ENCODE measurements at regions not wholly inside any gene's neighbourhood (a gene's known extent, or its start where the extent isn't known, plus 50 kb on each side); places are given as distances from the start of the nearest gene placed in this dataset.

DNA sequence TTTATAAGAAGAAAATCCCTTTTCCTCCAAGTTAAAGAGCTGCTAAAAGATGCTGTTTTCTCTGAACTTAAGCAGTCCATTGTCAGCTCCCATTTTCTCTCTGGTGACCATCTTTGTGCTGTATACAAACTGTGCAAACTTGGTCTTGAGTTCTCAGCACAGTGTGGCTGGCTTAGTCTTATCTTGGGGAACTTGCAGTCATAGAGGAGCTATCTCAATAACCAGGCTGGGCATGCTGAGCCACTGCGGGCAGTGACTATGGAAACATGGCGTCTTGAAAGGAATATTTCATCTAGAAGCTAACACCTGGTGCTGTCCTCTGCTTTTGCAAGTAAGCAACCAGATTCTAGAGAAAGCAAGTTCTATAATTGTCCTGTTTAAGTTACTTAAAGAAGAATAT lies 1334.4 kb upstream of the CELF4 start:
- no peak for DNase-seq

GRCh38 chr18:38899252-38899651 lies 1333.7 kb upstream of the CELF4 start:
- DNase-seq, result no peak

DNA sequence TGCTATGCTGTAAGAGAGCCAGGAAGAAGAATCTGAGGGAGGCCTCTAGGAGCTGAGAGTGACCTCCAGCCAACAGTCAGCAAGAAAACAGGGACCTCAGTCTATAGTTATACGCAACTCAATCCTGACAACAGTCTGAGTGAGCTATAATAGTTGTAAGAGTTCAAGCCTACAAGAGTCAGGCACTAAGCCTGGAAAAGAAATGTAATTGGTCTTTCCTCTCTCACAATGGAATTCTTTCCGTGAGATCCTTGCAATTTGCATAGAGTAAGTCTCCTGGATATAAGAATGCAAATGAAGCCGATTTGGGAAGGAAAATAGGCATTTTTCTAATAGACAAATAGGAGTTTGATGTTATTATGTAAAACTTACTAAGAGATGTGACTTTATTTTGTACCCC lies 1332.6 kb upstream of the CELF4 start:
- DNase-seq, result no peak

DNA sequence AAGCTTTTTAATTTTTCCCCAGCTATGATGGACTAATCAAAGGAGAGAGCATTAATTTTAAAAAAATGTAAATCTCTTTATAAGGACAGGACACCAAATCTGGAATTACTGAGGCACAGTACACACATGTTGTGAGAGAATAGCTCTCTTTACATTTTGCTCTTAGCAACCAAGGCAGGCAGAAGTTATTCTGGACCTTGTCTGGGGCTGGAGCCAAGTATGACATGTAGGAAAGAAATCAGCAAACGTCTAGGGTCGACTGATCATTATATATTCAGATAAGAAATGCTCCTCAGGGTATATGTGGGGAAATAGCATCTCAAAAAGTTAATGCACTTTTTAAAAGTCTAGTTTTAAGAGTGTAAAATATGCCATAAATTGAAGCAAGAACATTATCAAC lies 1330.0 kb upstream of the CELF4 start:
- no peak for DNase-seq

DNA sequence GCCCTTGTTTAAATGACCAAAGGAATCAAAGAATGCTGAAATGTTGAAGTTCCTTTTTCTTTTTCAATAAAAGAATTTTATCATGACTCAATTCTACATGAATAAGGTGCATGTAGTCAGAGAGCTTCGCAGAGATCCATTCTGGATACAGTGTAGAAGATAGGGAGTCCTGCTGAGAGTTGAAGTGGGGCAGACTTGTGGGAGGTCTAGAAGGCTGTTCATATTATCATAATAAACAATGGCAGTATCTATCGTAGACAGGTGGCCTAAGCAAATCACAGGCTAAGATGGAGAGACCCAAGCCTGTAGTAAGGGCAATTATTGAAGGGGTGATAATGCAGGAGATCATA lies 1322.0 kb upstream of the CELF4 start:
- DNase-seq, result no peak

- no peak for DNase-seq
Measured at GRCh38 chr18:38886861-38887670, 1321.5 kb upstream of the CELF4 start.

DNA sequence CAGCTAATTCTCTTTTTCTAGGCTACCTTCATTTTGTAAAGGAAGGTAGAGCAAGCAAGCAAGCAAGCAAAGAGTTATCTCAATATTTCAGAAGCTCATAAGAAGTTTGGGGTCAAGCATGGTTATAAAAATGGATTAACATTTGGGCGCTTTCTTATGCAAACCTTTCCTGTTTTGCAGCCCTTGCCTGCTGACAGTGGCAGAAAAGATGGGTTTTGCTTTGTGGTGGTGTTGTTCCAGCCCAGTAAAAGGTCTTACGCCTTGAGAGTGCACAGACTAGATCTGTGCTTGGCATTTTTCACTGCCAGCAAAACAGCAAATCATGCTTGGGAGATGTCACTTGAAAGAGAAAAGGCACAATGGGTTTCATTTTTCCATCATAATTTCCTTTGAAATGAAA lies 1320.6 kb upstream of the CELF4 start:
- DNase-seq, result no peak

GRCh38 chr18:38884050-38884449 lies 1318.5 kb upstream of the CELF4 start:
- no peak for DNase-seq

DNA sequence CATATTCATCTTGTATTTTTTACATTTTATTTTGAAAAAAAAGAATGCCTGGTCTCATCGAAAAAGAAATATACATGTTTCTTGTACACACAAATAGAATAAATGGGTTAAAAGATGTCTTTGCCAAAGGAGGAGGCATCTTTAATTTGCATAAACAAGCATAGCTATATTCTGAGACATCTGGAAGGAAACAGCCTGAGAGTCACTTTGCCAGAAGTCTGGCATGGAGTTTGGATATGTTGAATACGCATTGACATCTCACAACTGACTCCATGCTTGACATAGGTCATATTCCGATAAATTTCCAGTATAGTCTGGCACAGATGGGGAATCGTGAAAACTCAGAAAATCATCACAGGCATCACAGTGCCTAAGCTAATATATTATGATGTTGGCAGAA lies 1317.5 kb upstream of the CELF4 start:
- DNase-seq, result no peak

DNA sequence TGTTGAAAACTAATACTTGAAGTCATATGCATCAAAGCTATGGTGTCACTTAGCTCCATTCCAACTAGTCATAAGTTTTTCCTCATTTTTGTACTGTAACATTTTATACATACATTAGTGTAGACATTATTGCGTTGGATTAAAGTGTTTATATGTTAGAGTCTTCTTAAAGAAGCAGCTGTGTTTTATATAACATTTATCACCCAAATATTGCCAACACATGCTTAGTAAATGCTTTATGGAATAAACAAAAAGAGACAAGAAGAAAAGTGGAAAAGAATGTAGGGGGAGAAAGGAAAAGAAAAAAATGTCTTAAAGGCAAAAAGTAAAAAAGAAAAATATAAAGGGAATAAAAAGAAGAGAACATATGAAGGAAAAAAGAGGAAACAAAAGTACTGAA lies 1314.3 kb upstream of the CELF4 start:
- DNase-seq, result no peak

- no peak for DNase-seq
Measured at GRCh38 chr18:38872342-38872741, 1306.7 kb upstream of the CELF4 start.

DNA sequence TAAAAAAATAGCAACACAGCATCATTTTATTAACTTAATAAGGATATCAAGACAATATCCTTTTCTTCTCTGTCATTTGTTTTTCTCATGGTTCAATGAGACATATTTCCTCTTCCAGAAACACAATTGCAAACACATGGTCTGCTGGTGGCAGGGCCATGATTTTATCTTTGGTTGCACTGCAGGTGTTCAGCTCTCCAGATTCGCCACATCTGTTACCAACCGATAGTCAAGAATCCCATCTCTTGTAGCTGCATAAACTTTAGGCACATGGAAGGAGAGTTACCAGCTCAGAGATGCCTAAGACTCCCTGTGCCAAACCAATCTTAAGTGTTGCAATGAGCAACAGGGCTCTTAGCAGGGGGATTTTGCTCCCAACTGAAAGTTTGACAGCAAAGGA lies 1303.2 kb upstream of the CELF4 start:
- DNase-seq, result peak in 1 of 2 experiments; percentile 29

GRCh38 chr18:38867680-38868079 lies 1302.1 kb upstream of the CELF4 start:
- DNase-seq, result no peak

DNA sequence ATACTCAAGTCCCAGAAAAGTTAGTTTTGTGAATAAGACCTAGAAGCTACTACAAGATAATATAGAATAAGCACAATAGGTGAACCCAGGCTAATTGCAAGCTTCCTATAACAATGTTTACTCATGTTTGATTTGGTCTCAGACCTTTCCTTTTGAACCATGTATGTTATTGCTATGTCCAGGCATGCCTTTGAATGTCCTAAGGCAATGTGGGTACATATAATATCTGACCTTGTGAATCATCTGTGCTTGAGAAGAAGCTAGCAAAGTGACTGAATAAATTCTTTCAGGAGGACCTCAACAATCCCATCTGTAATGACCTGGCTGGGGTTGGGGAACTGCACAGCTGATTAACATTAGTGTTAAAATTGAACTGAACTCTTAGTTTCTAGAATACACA lies 1285.9 kb upstream of the CELF4 start:
- DNase-seq, result no peak

DNA sequence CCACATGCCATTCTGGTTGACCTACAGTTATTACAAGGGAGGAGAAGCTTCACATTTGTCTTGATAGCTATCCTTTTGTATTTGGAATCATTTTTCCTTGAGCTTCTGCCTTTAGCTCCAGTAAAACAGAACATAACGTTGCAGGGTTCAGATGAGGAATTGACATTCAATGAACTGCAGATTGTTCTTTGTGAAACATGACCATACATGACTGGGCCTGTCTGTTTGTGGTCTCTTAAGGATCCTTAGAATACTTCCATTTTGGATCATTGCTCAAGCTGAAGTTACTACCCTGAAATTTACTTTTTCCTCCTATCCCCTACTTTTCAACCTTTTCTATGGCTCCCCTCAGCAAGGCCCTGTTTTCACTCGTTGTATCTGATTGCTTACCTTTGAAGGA lies 1281.7 kb upstream of the CELF4 start:
- DNase-seq, result no peak

DNA sequence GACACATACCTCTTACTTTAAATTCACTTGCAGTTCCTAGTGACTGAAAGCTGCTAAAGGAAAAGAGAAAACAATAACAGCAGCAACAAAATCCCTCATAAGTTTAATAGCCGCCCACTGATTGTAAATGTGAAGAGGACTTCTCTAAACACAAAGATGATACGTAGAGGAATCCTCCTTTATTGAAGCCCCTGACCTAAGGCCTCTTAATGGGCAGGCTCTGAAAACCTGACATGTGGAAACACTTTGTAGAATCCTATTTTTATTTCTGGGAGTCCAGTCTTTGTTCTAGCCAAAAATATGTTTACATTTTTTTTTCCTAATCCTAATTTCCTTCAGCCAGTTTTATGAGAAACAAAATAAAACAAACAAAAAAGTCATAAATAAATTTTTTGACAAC lies 1277.7 kb upstream of the CELF4 start:
- DNase-seq, result no peak

GRCh38 chr18:38826247-38826646 lies 1260.6 kb upstream of the CELF4 start:
- no peak for DNase-seq

DNA sequence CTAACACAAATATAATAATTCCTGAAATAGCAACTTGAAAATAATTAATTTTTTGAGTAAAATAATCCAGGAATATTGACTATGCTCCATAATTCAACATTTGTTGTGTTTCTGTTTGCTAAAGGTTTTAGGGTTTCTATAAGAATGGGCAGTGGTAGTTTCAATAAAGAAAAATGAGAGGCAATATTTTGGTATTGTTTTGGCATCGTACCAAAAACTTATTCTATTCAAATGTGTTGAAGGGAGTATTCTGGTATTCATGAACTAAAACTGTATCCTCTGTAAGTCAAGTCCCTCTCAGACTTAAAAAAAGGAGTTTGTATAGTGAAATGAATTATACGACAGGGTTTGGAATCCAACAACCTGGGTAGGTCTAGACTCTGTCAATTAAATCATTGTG lies 1245.6 kb upstream of the CELF4 start:
- DNase-seq, result no peak

- no peak for DNase-seq
Measured at GRCh38 chr18:38810789-38811188, 1245.2 kb upstream of the CELF4 start.

- no peak for DNase-seq
Measured at GRCh38 chr18:38807915-38808314, 1242.3 kb upstream of the CELF4 start.

DNA sequence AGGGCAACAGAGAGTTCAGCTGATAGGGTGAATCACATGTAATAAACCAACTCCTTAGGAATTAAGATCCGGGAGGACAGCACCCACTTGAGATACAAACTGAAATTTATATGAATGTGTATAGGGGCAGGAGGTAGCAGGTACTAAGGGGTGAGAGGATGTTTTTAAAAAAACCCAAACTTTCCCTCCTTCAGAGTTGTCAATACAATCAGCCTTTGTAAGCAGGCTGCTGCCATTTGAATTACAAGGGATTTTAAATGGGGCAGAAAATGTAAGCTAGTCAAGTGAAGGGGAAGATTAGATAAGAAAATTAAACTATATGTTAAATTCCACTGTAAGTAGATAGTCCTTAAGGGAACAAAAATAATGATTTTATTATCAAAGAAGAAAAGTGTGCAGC lies 1239.7 kb upstream of the CELF4 start:
- DNase-seq, result no peak

GRCh38 chr18:38801640-38802039 lies 1236.0 kb upstream of the CELF4 start:
- DNase-seq, result no peak

- DNase-seq, result no peak
Measured at GRCh38 chr18:38796762-38797161, 1231.2 kb upstream of the CELF4 start.

DNA sequence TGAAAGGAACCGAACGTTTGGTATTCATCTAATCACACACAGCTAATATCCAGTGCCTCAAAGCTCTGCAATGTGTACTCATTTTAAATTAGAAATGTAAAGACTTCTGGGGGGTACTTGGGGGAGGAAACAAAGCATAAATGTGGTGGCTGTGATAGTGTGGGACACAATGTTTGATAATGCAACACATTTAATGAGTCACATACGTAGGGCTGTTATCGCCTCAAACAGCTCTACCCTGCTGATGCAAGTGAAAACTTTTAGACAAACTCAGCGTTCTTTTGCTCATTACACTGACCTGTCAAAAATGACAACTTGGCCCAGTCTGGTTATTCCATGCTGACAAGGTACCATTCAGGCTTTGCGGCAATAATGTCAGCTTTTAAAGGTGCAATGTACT lies 1227.1 kb upstream of the CELF4 start:
- no peak for DNase-seq

DNA sequence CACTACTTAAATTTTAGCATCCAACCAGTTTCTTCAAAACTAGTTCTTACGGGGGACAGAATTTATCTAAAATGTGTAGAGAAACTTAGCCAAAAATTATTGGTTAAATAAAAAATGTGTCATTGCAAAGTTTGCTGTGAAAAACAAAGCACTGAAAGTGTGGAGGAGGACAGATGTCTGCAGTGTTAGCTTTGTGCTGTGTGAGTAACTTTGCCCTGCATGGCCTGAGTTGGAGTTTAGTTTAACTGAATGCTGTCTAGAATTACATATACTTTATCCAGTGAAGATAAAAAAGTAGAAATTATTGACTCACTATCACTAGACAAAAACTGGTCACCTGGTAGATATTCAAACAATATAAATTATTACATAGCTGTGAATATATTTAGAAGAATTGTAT lies 1225.2 kb upstream of the CELF4 start:
- DNase-seq, result no peak

GRCh38 chr18:38790303-38790702 lies 1224.7 kb upstream of the CELF4 start:
- no peak for DNase-seq
